HL-60 (cell line): ENCODE measurements at regions not wholly inside any gene's neighbourhood (a gene's known extent, or its start where the extent isn't known, plus 50 kb on each side); places are given as distances from the start of the nearest gene placed in this dataset.
"Not testable (repeated sequence)": the region's sequence is repeated elsewhere in the genome, so short reads cannot be mapped to it uniquely, and the experiment has no call there.

ENCODE experiments used
- GABPA ChIP-seq: IDR thresholded peaks from 2 replicates; pipeline ENCODE4 v1.6.1; 2012; ENCODE audit warnings: low read depth
- POLR2AphosphoS5 ChIP-seq: IDR thresholded peaks from 2 replicates; pipeline ENCODE4 v1.6.1; 2012; ENCODE audit warnings: low read depth
- SPI1 ChIP-seq: IDR thresholded peaks from 2 replicates; pipeline ENCODE4 v1.6.1; 2012; ENCODE audit warnings: low read depth, mild to moderate bottlenecking, borderline replicate concordance
- TF ChIP-seq, protein P1 (sequence below): IDR thresholded peaks from one replicate; pipeline ENCODE4 v1.5.1; 2011; ENCODE audit warnings: low read length, control low read depth, inconsistent platforms; ENCODE audit not compliant: insufficient read depth
- TF ChIP-seq, protein P2 (sequence below): IDR thresholded peaks from 2 replicates; pipeline ENCODE4 v1.6.1; 2012; ENCODE audit warnings: low read depth; ENCODE audit not compliant: insufficient replicate concordance

DNA sequence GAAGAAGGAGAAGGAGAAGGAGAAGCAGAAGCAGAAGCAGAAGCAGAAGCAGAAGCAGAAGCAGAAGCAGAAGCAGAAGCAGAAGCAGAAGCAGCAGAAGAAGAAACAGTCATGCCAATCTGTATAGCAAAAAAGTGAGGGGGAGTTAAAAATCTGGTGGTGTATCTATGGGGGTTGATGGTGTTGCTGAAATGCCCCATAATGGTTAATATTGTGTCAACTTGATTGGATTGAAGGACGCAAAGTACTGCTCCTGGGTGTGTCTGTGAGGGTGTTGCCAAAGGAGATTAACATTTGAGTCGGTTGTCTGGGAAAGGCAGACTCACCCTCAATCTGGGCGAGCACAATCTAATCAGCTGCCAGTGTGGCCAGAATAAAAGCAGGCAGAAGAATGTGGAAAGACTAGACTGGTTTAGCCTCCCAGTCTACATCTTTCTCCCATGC lies 120.3 kb downstream of the AKR1D1 start:
- TF ChIP-seq, protein P1, sequence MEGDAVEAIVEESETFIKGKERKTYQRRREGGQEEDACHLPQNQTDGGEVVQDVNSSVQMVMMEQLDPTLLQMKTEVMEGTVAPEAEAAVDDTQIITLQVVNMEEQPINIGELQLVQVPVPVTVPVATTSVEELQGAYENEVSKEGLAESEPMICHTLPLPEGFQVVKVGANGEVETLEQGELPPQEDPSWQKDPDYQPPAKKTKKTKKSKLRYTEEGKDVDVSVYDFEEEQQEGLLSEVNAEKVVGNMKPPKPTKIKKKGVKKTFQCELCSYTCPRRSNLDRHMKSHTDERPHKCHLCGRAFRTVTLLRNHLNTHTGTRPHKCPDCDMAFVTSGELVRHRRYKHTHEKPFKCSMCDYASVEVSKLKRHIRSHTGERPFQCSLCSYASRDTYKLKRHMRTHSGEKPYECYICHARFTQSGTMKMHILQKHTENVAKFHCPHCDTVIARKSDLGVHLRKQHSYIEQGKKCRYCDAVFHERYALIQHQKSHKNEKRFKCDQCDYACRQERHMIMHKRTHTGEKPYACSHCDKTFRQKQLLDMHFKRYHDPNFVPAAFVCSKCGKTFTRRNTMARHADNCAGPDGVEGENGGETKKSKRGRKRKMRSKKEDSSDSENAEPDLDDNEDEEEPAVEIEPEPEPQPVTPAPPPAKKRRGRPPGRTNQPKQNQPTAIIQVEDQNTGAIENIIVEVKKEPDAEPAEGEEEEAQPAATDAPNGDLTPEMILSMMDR = not testable (repeated sequence)
- not testable (repeated sequence) for TF ChIP-seq POLR2AphosphoS5, GABPA
- TF ChIP-seq, protein P2, sequence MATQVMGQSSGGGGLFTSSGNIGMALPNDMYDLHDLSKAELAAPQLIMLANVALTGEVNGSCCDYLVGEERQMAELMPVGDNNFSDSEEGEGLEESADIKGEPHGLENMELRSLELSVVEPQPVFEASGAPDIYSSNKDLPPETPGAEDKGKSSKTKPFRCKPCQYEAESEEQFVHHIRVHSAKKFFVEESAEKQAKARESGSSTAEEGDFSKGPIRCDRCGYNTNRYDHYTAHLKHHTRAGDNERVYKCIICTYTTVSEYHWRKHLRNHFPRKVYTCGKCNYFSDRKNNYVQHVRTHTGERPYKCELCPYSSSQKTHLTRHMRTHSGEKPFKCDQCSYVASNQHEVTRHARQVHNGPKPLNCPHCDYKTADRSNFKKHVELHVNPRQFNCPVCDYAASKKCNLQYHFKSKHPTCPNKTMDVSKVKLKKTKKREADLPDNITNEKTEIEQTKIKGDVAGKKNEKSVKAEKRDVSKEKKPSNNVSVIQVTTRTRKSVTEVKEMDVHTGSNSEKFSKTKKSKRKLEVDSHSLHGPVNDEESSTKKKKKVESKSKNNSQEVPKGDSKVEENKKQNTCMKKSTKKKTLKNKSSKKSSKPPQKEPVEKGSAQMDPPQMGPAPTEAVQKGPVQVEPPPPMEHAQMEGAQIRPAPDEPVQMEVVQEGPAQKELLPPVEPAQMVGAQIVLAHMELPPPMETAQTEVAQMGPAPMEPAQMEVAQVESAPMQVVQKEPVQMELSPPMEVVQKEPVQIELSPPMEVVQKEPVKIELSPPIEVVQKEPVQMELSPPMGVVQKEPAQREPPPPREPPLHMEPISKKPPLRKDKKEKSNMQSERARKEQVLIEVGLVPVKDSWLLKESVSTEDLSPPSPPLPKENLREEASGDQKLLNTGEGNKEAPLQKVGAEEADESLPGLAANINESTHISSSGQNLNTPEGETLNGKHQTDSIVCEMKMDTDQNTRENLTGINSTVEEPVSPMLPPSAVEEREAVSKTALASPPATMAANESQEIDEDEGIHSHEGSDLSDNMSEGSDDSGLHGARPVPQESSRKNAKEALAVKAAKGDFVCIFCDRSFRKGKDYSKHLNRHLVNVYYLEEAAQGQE = not testable (repeated sequence)
- peak; percentile 45; the same call in 1 of the 2 replicates for TF ChIP-seq SPI1
